ENCODE measurements at regions not wholly inside any gene's neighbourhood (a gene's known extent, or its start where the extent isn't known, plus 50 kb on each side); places are given as distances from the start of the nearest gene placed in this dataset.
A peak's percentile ranks its signal among the peaks of the same experiment; 100 is the strongest.

GRCh38 chr2:35082072-35082471 is 1273.5 kb upstream of the CRIM1 start:
- DNase-seq: no peak
- Histone ChIP-seq H3K36me3 (no peaks in the 10 kb centered on the region), H3K4me3 (no peak overlapping the region), H3K27me3 (no peaks in the 10 kb centered on the region), H3K27ac (no peak overlapping the region), H3K9me3 (no peaks in the 10 kb centered on the region), H3K4me1 (peaks cover 0 to 31% (median 5%) of the 10 kb centered on the region in 3 donors)
- WGBS, 2 donors: 88 to 90% methylated on average over 4 of the region's 4 CpGs
- intact Hi-C loops (cut with DNase I): no loop called here
- no peak for TF ChIP-seq POLR2A (IDR thresholded peaks at IDR 0.05)

- WGBS, 2 donors: 61 to 71% methylated on average over 1 of the region's 1 CpG
- Histone ChIP-seq H3K4me1 (peaks cover 0 to 31% (median 5%) of the 10 kb centered on the region in 3 donors), H3K27ac (peak overlapping the region in 2 of 4 donors; percentile 67 to 78), H3K9me3 (no peaks in the 10 kb centered on the region), H3K27me3 (no peaks in the 10 kb centered on the region), H3K4me3 (no peak overlapping the region), H3K36me3 (no peaks in the 10 kb centered on the region)
- TF ChIP-seq POLR2A (IDR thresholded peaks at IDR 0.05): no peak
- no peak for TF ChIP-seq CTCF (IDR thresholded peaks at IDR 0.05)
- intact Hi-C loops (cut with DNase I): no loop called here
- DNase-seq: no peak
Observed at GRCh38 chr2:35081622-35082015, 1274.0 kb upstream of the CRIM1 start.

GRCh38 chr2:35081001-35081621 is 1274.5 kb upstream of the CRIM1 start:
- Histone ChIP-seq H3K27ac (peak overlapping the region in 3 of 4 donors; percentile 38 to 78 (median 67)), H3K9me3 (no peaks in the 10 kb centered on the region), H3K4me3 (no peak overlapping the region), H3K4me1 (peaks cover 0 to 31% (median 5%) of the 10 kb centered on the region in 3 donors), H3K27me3 (no peaks in the 10 kb centered on the region), H3K36me3 (no peaks in the 10 kb centered on the region)
- no peak for TF ChIP-seq POLR2A (IDR thresholded peaks at IDR 0.05)
- TF ChIP-seq CTCF (IDR thresholded peaks at IDR 0.05): no peak
- 24 to 39% methylated on average over 1 of the region's 1 CpG for WGBS, 2 donors
- no peak for DNase-seq
- intact Hi-C loops (cut with DNase I): no loop called here

GRCh38 chr2:35080231-35080910 is 1275.2 kb upstream of the CRIM1 start:
- DNase-seq: no peak
- Histone ChIP-seq H3K4me3 (no peak overlapping the region), H3K4me1 (peaks cover 0 to 31% (median 5%) of the 10 kb centered on the region in 3 donors), H3K27me3 (no peaks in the 10 kb centered on the region), H3K27ac (peak overlapping the region; percentile 29 to 78 (median 52)), H3K36me3 (no peaks in the 10 kb centered on the region), H3K9me3 (no peaks in the 10 kb centered on the region)
- TF ChIP-seq POLR2A (IDR thresholded peaks at IDR 0.05): no peak
- no peak for TF ChIP-seq CTCF (IDR thresholded peaks at IDR 0.05)
- WGBS, 2 donors: 42 to 45% methylated on average over 5 of the region's 5 CpGs
- intact Hi-C loops (cut with DNase I): no loop called here

GRCh38 chr2:35067420-35067819 is 1288.2 kb upstream of the CRIM1 start:
- intact Hi-C loops (cut with DNase I): no loop called here
- Histone ChIP-seq H3K36me3 (no peaks in the 10 kb centered on the region), H3K4me1 (peaks cover 0 to 32% (median 3%) of the 10 kb centered on the region in 3 donors), H3K27ac (peak overlapping the region in 3 of 4 donors; percentile 64 to 82 (median 64)), H3K27me3 (no peaks in the 10 kb centered on the region), H3K4me3 (no peak overlapping the region), H3K9me3 (peaks cover 0 to 9% (median 0%) of the 10 kb centered on the region in 3 donors)
- WGBS, 2 donors: 44% methylated on average over 1 of the region's 1 CpG; no CpG with 5 or more reads in 1 of the 2 donors
- TF ChIP-seq CTCF (IDR thresholded peaks at IDR 0.05) (no peak), POLR2A (IDR thresholded peaks at IDR 0.05) (no peak)
- no peak for DNase-seq
